ENCODE measurements at regions not wholly inside any gene's neighbourhood (a gene's known extent, or its start where the extent isn't known, plus 50 kb on each side); places are given as distances from the start of the nearest gene placed in this dataset.

DNA sequence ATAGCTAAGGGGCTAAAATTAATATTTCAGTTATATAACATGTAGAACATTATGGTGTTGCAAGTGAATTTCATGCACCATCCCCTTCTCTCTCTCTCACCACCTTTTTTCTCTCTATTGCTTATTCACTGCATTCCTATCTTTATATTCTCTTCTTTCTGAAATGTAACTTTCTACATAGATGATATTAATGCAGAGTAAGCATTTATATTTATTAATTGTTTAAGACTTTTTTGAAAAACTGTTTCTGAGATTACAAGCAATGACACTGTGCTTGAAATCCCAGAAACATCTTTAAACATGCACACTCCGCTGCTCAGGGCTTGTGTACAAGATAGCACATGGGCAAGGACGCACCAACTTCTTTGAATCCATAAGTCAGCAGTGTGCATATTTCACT is 567.7 kb upstream of the SGCD start:
- H3K27ac ChIP-seq, result no peak overlapping the region
- TF ChIP-seq TP53 (CRISPR knock-in tag; IDR thresholded peaks at IDR 0.05) (no peak), MAFK (IDR thresholded peaks at IDR 0.05; ENCODE audit: partially characterized antibody) (peak; percentile 79)
- no peak for FAIRE-seq
- ChIA-PET CTCF (no interaction called here), POLR2A (no interaction called here)
- ATAC-seq, result no peak
- H3K4me1 ChIP-seq, result no peaks in the 10 kb centered on the region
- WGBS (ENCODE audit: missing lambda C conversion rate), result 62% methylated on average over 2 of the region's 2 CpGs
- no peaks in the 10 kb centered on the region for H3K9me3 ChIP-seq
- H3K4me3 ChIP-seq, result no peak overlapping the region
- no peak overlapping the region for H3K4me2 ChIP-seq
- no peak for DNase-seq (ENCODE audit: low read depth in 1 of 2, low spot score in 1 of 2)

DNA sequence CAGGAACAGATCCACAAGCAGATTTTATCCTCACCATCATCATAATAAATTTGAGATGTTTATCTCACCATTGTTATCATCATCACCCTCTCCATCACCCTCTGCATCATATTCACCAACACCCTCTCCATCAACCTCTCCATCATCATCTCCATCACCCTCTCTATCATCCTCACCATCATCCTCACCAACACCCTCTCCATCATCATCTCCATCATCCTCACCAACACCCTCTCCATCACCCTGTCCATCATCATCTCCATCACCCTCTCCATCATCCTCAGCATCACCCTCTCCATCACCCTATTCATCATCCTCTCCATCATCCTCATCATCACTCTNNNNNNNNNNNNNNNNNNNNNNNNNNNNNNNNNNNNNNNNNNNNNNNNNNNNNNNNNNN is 567.0 kb upstream of the SGCD start:
- no peaks in the 10 kb centered on the region for H3K4me1 ChIP-seq
- no peak for TF ChIP-seq CEBPB (IDR thresholded peaks at IDR 0.05)
- no peak for TF ChIP-seq HOXB5 (CRISPR knock-in tag; IDR thresholded peaks at IDR 0.05)
- no peak for TF ChIP-seq BHLHE40 (IDR thresholded peaks at IDR 0.05; ENCODE audit: low read depth, low read length)
- FAIRE-seq (no peak), DNase-seq (ENCODE audit: low read depth in 1 of 2, low spot score in 1 of 2) (no peak), ATAC-seq (no peak)
- no peaks in the 10 kb centered on the region for H3K9me3 ChIP-seq
- no peak overlapping the region for H3K4me3 ChIP-seq
- no peak overlapping the region for H3K27ac ChIP-seq
- H3K4me2 ChIP-seq, result no peak overlapping the region
- ChIA-PET CTCF (no interaction called here), POLR2A (no interaction called here)

DNA sequence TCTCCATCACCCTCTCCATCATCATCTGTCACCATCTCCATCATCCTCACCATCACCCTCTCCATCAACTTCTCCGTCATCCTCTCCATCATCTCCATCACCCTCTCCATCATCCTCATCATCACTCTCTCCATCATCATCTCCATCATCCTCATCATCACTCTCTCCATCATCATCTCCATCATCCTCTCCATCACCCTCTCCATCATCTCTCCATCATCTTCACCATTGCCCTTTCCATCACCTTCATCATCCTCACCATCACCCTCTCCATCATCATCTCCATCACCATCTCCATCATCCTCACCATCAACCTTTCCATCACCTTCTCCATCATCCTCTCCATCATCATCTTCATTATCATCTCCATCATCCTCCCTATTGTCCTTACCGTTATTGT is 565.5 kb upstream of the SGCD start:
- ChIA-PET CTCF (no interaction called here), POLR2A (no interaction called here)
- ATAC-seq (no peak), DNase-seq (ENCODE audit: low read depth in 1 of 2, low spot score in 1 of 2) (no peak), FAIRE-seq (no peak)
- H3K27ac ChIP-seq, result no peak overlapping the region
- no peaks in the 10 kb centered on the region for H3K4me1 ChIP-seq
- H3K4me3 ChIP-seq, result no peak overlapping the region
- no peak for TF ChIP-seq SREBF2 (IDR thresholded peaks at IDR 0.05)
- no peak for TF ChIP-seq EHMT2 (IDR thresholded peaks at IDR 0.05; ENCODE audit: low read depth)
- TF ChIP-seq, protein P1, sequence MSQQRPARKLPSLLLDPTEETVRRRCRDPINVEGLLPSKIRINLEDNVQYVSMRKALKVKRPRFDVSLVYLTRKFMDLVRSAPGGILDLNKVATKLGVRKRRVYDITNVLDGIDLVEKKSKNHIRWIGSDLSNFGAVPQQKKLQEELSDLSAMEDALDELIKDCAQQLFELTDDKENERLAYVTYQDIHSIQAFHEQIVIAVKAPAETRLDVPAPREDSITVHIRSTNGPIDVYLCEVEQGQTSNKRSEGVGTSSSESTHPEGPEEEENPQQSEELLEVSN (IDR thresholded peaks at IDR 0.05; ENCODE audit: borderline replicate concordance, low read depth), result no peak
- TF ChIP-seq ZC3H11A (IDR thresholded peaks at IDR 0.05), result no peak
- no peak for TF ChIP-seq SMC3 (IDR thresholded peaks at IDR 0.05)
- no peak for TF ChIP-seq ZNF302 (CRISPR knock-in tag; IDR thresholded peaks at IDR 0.05)
- TF ChIP-seq NPAS2 (CRISPR knock-in tag; IDR thresholded peaks at IDR 0.05; ENCODE audit: borderline replicate concordance), result no peak
- TF ChIP-seq FOSB (CRISPR knock-in tag; IDR thresholded peaks at IDR 0.05), result no peak
- TF ChIP-seq, protein P2, sequence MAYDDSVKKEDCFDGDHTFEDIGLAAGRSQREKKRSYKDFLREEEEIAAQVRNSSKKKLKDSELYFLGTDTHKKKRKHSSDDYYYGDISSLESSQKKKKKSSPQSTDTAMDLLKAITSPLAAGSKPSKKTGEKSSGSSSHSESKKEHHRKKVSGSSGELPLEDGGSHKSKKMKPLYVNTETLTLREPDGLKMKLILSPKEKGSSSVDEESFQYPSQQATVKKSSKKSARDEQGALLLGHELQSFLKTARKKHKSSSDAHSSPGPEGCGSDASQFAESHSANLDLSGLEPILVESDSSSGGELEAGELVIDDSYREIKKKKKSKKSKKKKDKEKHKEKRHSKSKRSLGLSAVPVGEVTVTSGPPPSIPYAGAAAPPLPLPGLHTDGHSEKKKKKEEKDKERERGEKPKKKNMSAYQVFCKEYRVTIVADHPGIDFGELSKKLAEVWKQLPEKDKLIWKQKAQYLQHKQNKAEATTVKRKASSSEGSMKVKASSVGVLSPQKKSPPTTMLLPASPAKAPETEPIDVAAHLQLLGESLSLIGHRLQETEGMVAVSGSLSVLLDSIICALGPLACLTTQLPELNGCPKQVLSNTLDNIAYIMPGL (CRISPR knock-in tag; IDR thresholded peaks at IDR 0.05; ENCODE audit: borderline replicate concordance), result no peak
- TF ChIP-seq, protein P3, sequence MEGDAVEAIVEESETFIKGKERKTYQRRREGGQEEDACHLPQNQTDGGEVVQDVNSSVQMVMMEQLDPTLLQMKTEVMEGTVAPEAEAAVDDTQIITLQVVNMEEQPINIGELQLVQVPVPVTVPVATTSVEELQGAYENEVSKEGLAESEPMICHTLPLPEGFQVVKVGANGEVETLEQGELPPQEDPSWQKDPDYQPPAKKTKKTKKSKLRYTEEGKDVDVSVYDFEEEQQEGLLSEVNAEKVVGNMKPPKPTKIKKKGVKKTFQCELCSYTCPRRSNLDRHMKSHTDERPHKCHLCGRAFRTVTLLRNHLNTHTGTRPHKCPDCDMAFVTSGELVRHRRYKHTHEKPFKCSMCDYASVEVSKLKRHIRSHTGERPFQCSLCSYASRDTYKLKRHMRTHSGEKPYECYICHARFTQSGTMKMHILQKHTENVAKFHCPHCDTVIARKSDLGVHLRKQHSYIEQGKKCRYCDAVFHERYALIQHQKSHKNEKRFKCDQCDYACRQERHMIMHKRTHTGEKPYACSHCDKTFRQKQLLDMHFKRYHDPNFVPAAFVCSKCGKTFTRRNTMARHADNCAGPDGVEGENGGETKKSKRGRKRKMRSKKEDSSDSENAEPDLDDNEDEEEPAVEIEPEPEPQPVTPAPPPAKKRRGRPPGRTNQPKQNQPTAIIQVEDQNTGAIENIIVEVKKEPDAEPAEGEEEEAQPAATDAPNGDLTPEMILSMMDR (IDR thresholded peaks at IDR 0.05), result no peak
- TF ChIP-seq CBX2 (IDR thresholded peaks at IDR 0.05; ENCODE audit: borderline replicate concordance, low read depth), result no peak
- no peak for TF ChIP-seq RAD21 (conservative IDR thresholded peaks at IDR 0.05 in 1 of 2, IDR thresholded peaks at IDR 0.05 in 1 of 2)
- TF ChIP-seq MAFK (IDR thresholded peaks at IDR 0.05; ENCODE audit: partially characterized antibody), result no peak
- no peak for TF ChIP-seq TP53 (CRISPR knock-in tag; IDR thresholded peaks at IDR 0.05)
- no peak for TF ChIP-seq HOXB5 (CRISPR knock-in tag; IDR thresholded peaks at IDR 0.05)
- no peak for TF ChIP-seq NFE2L2 (conservative IDR thresholded peaks at IDR 0.05; ENCODE audit: low read length)
- TF ChIP-seq CHD2 (IDR thresholded peaks at IDR 0.05; ENCODE audit: low read length, partially characterized antibody), result no peak
- TF ChIP-seq CHD4 (IDR thresholded peaks at IDR 0.05; ENCODE audit: borderline replicate concordance), result no peak
- WGBS (ENCODE audit: missing lambda C conversion rate), result 35% methylated on average over 2 of the region's 2 CpGs
- H3K9me3 ChIP-seq, result no peaks in the 10 kb centered on the region
- no peak overlapping the region for H3K4me2 ChIP-seq

Measured in A549 (cell line).